ENCODE measurements at regions not wholly inside any gene's neighbourhood (a gene's known extent, or its start where the extent isn't known, plus 50 kb on each side); places are given as distances from the start of the nearest gene placed in this dataset.

- no peak for TF ChIP-seq CTCF (IDR thresholded peaks at IDR 0.05 in 4 of 5, conservative IDR thresholded peaks at IDR 0.05 in 1 of 5)
- no peak for TF ChIP-seq POLR2A (IDR thresholded peaks at IDR 0.05)
Observed at GRCh38 chr6:8825726-8826125, 390.4 kb upstream of the SLC35B3 start.

Measured in gastrocnemius medialis (tissue), 4 donors.